HEK293 (cell line): ENCODE measurements at regions not wholly inside any gene's neighbourhood (a gene's known extent, or its start where the extent isn't known, plus 50 kb on each side); places are given as distances from the start of the nearest gene placed in this dataset.
"Not testable (repeated sequence)": the region's sequence is repeated elsewhere in the genome, so short reads cannot be mapped to it uniquely, and the experiment has no call there.

Experiments used
- ZNF221 ChIP-seq: fragments of 450-650 bp; formaldehyde crosslinking; IDR thresholded peaks from 2 replicates; pipeline ENCODE4 v1.5.1; 2017; ENCODE audit warnings: missing biosample characterization, missing genetic modification characterization, borderline replicate concordance
- ZNF239 ChIP-seq: fragments of 450-650 bp; formaldehyde crosslinking; IDR thresholded peaks from 2 replicates; pipeline ENCODE4 v1.5.1; 2016; ENCODE audit warnings: missing biosample characterization, missing genetic modification characterization
- TF ChIP-seq, protein P1 (sequence below): sonication (generic); formaldehyde crosslinking; IDR thresholded peaks from 2 replicates; pipeline ENCODE4 v1.8.1; 2022; ENCODE audit warnings: mild to moderate bottlenecking, moderate library complexity, missing genetic modification reagents
- TF ChIP-seq, protein P2 (sequence below): fragments of 450-650 bp; formaldehyde crosslinking; IDR thresholded peaks from 2 replicates; pipeline ENCODE4 v1.5.1; 2016; ENCODE audit warnings: missing biosample characterization, missing genetic modification characterization
- TF ChIP-seq, protein P3 (sequence below): fragments of 450-650 bp; formaldehyde crosslinking; IDR thresholded peaks from 2 replicates; pipeline ENCODE4 v1.5.1; 2016; ENCODE audit warnings: missing biosample characterization, missing genetic modification characterization

DNA sequence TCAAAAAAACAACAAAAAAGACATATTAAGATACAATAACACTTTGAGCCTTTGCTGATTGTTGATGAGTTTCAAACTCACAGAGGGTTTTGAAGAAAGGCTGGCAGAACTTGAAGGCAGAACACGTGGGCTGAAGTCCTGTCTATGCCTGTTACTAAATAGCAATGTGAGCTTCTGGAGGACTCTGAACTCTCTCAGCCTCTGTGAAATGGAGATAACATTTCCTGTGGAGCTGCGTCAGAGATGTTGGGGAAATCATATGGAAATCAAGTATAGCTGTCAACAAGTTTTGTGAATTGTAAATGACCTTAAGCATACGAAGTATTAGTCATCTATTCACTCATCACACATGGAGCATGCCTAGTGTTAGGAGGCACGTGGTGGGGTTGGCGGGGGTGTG, 130.4 kb upstream of the ERV3-1 start:
- TF ChIP-seq ZNF239, ZNF221 (tag by site-specific recombination): not testable (repeated sequence)
- TF ChIP-seq, protein P1, sequence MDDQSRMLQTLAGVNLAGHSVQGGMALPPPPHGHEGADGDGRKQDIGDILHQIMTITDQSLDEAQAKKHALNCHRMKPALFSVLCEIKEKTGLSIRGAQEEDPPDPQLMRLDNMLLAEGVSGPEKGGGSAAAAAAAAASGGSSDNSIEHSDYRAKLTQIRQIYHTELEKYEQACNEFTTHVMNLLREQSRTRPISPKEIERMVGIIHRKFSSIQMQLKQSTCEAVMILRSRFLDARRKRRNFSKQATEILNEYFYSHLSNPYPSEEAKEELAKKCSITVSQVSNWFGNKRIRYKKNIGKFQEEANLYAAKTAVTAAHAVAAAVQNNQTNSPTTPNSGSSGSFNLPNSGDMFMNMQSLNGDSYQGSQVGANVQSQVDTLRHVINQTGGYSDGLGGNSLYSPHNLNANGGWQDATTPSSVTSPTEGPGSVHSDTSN (CRISPR knock-in tag), result not testable (repeated sequence)
- TF ChIP-seq, protein P2, sequence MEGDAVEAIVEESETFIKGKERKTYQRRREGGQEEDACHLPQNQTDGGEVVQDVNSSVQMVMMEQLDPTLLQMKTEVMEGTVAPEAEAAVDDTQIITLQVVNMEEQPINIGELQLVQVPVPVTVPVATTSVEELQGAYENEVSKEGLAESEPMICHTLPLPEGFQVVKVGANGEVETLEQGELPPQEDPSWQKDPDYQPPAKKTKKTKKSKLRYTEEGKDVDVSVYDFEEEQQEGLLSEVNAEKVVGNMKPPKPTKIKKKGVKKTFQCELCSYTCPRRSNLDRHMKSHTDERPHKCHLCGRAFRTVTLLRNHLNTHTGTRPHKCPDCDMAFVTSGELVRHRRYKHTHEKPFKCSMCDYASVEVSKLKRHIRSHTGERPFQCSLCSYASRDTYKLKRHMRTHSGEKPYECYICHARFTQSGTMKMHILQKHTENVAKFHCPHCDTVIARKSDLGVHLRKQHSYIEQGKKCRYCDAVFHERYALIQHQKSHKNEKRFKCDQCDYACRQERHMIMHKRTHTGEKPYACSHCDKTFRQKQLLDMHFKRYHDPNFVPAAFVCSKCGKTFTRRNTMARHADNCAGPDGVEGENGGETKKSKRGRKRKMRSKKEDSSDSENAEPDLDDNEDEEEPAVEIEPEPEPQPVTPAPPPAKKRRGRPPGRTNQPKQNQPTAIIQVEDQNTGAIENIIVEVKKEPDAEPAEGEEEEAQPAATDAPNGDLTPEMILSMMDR, result not testable (repeated sequence)
- TF ChIP-seq, protein P3, sequence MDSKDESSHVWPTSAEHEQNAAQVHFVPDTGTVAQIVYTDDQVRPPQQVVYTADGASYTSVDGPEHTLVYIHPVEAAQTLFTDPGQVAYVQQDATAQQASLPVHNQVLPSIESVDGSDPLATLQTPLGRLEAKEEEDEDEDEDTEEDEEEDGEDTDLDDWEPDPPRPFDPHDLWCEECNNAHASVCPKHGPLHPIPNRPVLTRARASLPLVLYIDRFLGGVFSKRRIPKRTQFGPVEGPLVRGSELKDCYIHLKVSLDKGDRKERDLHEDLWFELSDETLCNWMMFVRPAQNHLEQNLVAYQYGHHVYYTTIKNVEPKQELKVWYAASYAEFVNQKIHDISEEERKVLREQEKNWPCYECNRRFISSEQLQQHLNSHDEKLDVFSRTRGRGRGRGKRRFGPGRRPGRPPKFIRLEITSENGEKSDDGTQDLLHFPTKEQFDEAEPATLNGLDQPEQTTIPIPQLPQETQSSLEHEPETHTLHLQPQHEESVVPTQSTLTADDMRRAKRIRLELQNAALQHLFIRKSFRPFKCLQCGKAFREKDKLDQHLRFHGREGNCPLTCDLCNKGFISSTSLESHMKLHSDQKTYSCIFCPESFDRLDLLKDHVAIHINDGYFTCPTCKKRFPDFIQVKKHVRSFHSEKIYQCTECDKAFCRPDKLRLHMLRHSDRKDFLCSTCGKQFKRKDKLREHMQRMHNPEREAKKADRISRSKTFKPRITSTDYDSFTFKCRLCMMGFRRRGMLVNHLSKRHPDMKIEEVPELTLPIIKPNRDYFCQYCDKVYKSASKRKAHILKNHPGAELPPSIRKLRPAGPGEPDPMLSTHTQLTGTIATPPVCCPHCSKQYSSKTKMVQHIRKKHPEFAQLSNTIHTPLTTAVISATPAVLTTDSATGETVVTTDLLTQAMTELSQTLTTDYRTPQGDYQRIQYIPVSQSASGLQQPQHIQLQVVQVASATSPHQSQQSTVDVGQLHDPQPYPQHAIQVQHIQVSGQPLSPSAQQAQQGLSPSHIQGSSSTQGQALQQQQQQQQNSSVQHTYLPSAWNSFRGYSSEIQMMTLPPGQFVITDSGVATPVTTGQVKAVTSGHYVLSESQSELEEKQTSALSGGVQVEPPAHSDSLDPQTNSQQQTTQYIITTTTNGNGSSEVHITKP (tag by site-specific recombination), result not testable (repeated sequence)
